HG02588 (cell line): ENCODE measurements at regions not wholly inside any gene's neighbourhood (a gene's known extent, or its start where the extent isn't known, plus 50 kb on each side); places are given as distances from the start of the nearest gene placed in this dataset.

ENCODE experiments used
- ATAC-seq: cut with Tn5 transposase; IDR thresholded peaks from one replicate; pipeline ENCODE4 v1.9.1; 2021; ENCODE audit warnings: mild to moderate bottlenecking, moderate library complexity; ENCODE audit not compliant: unreplicated experiment

GRCh38 chr1:238248356-238248755, 357.6 kb upstream of the ZP4 start:
- ATAC-seq = no peak

DNA sequence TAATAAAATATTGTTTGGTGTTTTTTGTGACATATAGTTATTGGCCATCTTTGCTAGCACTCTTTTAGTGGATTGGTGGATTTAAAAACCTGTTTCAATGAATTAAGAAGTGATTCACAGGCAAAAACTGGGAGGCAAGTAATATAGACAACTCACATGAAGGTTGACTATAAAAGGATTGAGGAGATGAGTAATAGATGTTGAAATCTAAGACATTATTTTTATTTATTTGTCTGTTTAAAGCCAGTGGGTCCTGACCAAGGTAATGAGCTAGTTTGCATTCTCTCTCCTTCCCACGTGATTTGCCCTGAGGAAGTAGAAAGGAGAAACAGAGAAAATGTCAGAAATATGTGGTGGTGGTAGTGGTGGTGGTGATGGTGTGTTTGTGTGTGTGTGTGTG, 351.5 kb upstream of the ZP4 start:
- no peak for ATAC-seq

- ATAC-seq = no peak
Observed at GRCh38 chr1:238241607-238242006, 350.9 kb upstream of the ZP4 start.

GRCh38 chr1:238239343-238239742, 348.6 kb upstream of the ZP4 start:
- ATAC-seq = no peak

- no peak for ATAC-seq
Observed at GRCh38 chr1:238233966-238234365, 343.2 kb upstream of the ZP4 start.

DNA sequence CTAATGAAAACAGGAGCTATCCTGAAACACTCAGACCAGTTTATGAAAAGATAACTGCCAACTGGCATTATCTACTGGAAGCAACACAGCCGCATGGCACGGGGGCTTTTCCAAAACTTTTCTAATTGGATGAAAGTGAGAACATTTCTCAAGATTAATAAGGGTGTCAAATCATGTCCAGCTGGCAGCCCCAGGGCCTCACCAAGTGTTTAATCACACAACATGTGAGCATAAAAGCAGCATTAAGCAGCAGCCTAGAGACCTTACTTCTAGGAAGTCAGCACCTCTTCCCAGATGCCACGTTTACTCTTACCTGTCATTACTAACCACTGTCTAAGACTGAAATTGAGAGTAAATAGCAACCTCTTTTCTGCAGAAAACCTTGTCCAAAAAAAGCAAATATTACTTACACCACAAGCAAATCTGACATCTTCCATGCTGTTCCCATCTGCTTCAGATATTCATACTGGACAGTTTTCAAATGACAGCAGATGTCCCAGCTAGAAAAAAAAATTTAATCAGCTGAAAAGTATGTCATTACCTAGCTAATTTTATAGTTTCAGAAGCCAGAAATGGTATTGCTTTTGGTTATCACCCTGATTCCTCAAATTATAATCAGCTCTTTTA, 341.5 kb upstream of the ZP4 start:
- ATAC-seq = no peak

- no peak for ATAC-seq
Observed at GRCh38 chr1:238226810-238227209, 336.1 kb upstream of the ZP4 start.

GRCh38 chr1:238223076-238223640, 332.4 kb upstream of the ZP4 start:
- ATAC-seq = no peak

- no peak for ATAC-seq
Observed at GRCh38 chr1:238221738-238222137, 331.0 kb upstream of the ZP4 start.

GRCh38 chr1:238214449-238214848, 323.7 kb upstream of the ZP4 start:
- no peak for ATAC-seq

GRCh38 chr1:238205045-238205662, 314.4 kb upstream of the ZP4 start:
- ATAC-seq = no peak

- no peak for ATAC-seq
Observed at GRCh38 chr1:238201992-238202391, 311.3 kb upstream of the ZP4 start.

- ATAC-seq = no peak
Observed at GRCh38 chr1:238199325-238199724, 308.6 kb upstream of the ZP4 start.

GRCh38 chr1:238196516-238196915, 305.8 kb upstream of the ZP4 start:
- no peak for ATAC-seq

DNA sequence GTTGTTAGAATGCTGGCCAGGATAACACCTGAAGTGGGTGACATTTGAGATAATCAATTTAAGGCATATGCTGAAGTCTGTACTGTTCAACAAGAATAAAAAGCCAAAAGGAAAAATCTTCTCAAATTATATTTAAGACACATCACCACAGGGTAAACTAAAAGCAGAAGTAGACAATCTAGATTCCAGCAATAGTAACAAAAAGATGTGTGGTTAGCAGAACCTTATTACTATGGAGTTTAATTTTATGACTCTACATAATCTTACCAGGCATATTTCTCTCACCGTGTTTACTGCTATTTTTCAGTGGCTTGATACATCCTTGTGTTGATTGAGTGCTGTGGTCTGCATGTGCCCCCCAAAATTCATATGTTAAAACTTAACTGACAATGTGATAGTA, 300.4 kb upstream of the ZP4 start:
- no peak for ATAC-seq

DNA sequence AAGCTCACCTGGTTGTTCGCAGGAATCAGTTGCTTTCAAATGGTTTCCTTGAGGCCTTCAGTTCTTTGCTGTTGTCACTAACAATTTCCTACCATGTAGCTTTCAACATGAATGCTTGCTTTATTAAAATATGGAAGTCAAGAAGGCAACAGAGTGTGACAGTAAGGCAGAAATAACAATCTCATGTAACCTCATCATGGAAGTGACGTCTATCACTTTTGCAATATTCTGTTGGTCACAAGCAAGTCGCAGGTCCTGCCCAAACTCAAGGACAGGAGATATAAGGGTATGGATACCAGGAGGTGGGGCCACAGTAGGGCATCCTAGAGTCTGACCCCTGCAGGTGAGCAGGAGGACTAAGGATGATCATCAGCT, 296.8 kb upstream of the ZP4 start:
- no peak for ATAC-seq

DNA sequence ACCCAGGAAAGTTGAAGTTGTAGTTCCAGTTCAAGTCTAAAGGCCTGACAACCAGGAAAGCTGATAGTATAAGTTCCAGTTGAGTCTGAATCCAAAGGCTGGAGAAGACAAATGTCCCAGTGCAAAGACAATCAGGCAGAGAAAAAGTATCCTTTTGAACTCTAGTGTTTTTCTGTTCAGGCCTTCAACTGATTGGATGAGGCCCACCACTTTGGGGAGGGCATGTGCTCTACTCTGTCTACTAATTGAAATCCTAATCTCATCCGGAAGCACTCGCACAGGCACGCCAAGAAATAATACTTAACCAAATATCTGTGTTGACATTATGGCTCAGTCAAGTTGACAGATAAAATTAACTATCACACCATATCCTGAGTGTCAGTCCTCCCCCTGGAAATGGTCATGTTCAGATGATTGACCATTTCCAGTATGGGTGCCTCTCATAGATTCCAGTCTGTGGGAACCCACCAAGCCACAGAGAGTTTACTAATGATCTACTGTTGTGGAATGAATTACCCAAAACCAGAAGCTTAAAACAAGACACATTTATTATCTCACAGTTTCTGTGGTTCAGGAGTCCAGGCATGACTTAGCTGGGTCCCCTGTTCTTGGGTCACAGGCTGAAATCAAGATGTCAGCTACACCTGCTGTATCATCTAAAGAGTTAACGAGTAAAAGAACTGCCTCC, 296.3 kb upstream of the ZP4 start:
- no peak for ATAC-seq

DNA sequence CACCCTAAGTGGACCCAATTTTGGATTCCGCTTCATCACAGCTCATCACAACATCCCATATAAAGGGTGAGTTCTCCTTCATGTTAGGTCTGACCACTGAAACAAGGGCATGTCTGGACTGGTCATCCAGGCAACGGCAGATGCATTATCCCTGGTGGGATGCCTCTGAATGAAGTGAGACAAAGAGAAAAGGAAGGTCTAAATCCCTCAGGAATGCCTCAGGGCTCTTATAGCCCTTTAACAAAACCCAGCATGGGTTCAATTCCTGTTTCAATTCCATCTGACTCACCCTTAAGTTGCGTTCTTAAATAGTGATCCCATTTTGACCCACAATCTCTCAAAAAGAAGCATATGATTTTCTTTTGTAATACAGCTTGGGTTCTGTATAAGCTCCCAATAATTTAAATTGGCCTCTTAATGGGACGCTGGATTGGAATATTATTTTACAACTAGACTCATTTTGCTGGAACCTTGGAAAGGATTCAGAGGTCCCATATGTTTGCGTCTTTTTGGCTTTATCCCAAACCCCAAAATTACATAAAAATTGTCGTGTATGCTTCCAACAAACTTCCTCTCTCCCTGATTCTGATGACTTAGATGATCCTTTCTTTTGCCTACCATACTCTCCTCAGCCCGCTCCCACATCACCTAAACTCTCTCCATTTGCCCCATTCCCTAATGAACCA, 287.4 kb upstream of the ZP4 start:
- no peak for ATAC-seq

DNA sequence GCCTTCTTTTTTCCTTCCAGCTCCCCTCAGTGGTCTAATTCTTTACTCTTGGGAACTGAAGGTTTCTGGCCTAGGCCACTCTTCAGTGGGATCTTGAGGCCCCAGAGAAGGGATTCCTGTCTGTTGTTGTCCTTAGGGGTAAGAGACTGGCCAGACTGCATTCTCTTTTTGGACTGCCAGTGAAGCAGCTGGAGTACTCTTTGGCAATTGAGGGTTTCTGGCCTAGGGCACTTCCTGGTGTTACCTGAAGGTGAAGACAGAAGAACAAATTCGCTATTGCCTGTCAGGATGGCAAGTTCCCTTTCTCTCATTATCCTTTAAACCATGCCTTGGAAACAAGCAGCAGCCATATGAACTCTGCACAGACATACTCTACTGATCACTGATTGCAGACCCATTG, 286.6 kb upstream of the ZP4 start:
- ATAC-seq = no peak

DNA sequence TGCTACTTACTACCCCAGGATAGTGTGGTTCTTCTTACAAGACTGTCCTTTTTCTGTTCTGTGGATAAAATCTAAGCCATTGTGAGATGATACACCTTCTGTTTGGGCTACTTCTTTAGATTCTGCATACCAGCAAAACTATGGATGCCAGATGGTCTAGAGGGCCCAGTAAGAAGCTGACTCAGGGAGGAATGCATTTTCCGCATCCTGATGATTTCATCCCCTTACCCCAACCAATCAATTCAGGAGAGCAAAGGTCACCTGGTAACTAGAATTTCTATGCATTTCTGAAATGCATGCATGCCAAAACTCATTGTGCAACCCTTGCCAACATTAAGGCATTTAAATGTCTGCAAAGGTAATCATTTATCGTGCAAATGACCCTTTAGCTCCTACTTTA, 285.7 kb upstream of the ZP4 start:
- ATAC-seq = no peak

- ATAC-seq = no peak
Observed at GRCh38 chr1:238171985-238172384, 281.3 kb upstream of the ZP4 start.

GRCh38 chr1:238161955-238162354, 271.2 kb upstream of the ZP4 start:
- ATAC-seq = no peak
